Parathyroid adenoma (tissue), 2 donors: ENCODE measurements at regions not wholly inside any gene's neighbourhood (a gene's known extent, or its start where the extent isn't known, plus 50 kb on each side); places are given as distances from the start of the nearest gene placed in this dataset.
"Not testable (repeated sequence)": the region's sequence is repeated elsewhere in the genome, so short reads cannot be mapped to it uniquely, and the experiment has no call there.

ENCODE experiments used
- H2AFZ ChIP-seq: fragments of 300-600 bp; sonication (generic); one replicate; pipeline ENCODE4 v1.7.0; 2017; ENCODE audit warnings: antibody characterized with exemption, mild to moderate bottlenecking
- H3K27ac ChIP-seq: fragments of 300-600 bp; sonication (generic); one replicate; pipeline ENCODE4 v1.7.0; 2017
- H3K27me3 ChIP-seq: fragments of 300-600 bp; sonication (generic); one replicate; pipeline ENCODE4 v1.7.0; 2017; ENCODE audit warnings: low read length; ENCODE audit not compliant: control insufficient read depth, insufficient read depth
- H3K36me3 ChIP-seq: fragments of 300-600 bp; sonication (generic); one replicate; pipeline ENCODE4 v1.7.0; 2017; ENCODE audit warnings: low read length; ENCODE audit not compliant: control insufficient read depth, insufficient read depth
- H3K4me1 ChIP-seq: fragments of 300-600 bp; sonication (generic); one replicate; pipeline ENCODE4 v1.7.0; 2017; ENCODE audit warnings: control low read depth
- H3K4me2 ChIP-seq: fragments of 300-600 bp; sonication (generic); one replicate; pipeline ENCODE4 v1.7.0; 2017; ENCODE audit warnings: low read length
- H3K4me3 ChIP-seq: fragments of 300-600 bp; sonication (generic); one replicate; pipeline ENCODE4 v1.7.0; 2017; ENCODE audit warnings: low read depth, low read length
- H3K79me2 ChIP-seq: fragments of 300-600 bp; sonication (generic); one replicate; pipeline ENCODE4 v1.7.0; 2017; ENCODE audit warnings: control low read depth
- H3K9ac ChIP-seq: fragments of 300-600 bp; sonication (generic); one replicate; pipeline ENCODE4 v1.7.0; 2017; ENCODE audit warnings: mild to moderate bottlenecking
- H3K9me3 ChIP-seq: fragments of 300-600 bp; sonication (generic); one replicate; pipeline ENCODE4 v1.7.0; 2017; ENCODE audit warnings: low read length; ENCODE audit not compliant: control insufficient read depth
- TF ChIP-seq, protein P1 (sequence below): fragments of 300-600 bp; sonication (generic); IDR thresholded peaks from one replicate; pipeline ENCODE4 v1.7.0; 2017; ENCODE audit warnings: antibody characterized with exemption, mild to moderate bottlenecking
- donor health status: primary hyperparathyroidism.

DNA sequence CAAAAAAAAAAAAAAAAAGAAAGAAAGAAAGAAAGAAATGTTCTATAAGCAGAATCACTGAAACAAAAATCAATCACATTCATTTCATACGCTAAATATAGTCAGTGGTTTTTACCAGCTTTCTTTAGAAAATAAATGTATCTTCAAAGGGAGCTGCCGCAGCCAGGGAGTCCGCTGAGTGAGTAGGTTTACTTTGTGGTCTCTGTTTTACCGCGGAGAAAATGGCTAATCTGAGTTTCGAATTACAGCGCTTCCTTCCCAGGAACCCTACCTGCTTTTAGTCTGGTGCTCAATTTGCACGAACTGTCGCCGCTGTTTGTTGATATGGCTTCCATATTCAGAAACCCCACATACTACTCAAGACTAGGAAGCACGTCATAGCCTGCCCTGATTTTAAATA, 102.4 kb downstream of the TFAP2A start:
- Histone ChIP-seq H3K79me2 (no peaks in the 10 kb centered on the region), H3K36me3 (no peaks in the 10 kb centered on the region), H2AFZ (no peak overlapping the region), H3K4me1 (peaks cover 31% of the 10 kb centered on the region), H3K4me3 (no peak overlapping the region), H3K4me2 (no peak overlapping the region), H3K9me3 (no peaks in the 10 kb centered on the region), H3K9ac (no peak overlapping the region), H3K27ac (no peak overlapping the region), H3K27me3 (no peaks in the 10 kb centered on the region)
- TF ChIP-seq, protein P1, sequence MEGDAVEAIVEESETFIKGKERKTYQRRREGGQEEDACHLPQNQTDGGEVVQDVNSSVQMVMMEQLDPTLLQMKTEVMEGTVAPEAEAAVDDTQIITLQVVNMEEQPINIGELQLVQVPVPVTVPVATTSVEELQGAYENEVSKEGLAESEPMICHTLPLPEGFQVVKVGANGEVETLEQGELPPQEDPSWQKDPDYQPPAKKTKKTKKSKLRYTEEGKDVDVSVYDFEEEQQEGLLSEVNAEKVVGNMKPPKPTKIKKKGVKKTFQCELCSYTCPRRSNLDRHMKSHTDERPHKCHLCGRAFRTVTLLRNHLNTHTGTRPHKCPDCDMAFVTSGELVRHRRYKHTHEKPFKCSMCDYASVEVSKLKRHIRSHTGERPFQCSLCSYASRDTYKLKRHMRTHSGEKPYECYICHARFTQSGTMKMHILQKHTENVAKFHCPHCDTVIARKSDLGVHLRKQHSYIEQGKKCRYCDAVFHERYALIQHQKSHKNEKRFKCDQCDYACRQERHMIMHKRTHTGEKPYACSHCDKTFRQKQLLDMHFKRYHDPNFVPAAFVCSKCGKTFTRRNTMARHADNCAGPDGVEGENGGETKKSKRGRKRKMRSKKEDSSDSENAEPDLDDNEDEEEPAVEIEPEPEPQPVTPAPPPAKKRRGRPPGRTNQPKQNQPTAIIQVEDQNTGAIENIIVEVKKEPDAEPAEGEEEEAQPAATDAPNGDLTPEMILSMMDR = no peak

GRCh38 chr6:10311546-10312405, 103.1 kb downstream of the TFAP2A start:
- H3K9me3 ChIP-seq, H3K4me2 ChIP-seq, H3K27me3 ChIP-seq, H3K27ac ChIP-seq, H3K9ac ChIP-seq, H3K36me3 ChIP-seq, H2AFZ ChIP-seq, H3K4me3 ChIP-seq, H3K79me2 ChIP-seq: not testable (repeated sequence)
- peaks cover 31% of the 10 kb centered on the region for H3K4me1 ChIP-seq

GRCh38 chr6:10310826-10311225, 104.0 kb downstream of the TFAP2A start:
- Histone ChIP-seq H3K36me3 (no peaks in the 10 kb centered on the region), H3K4me3 (no peak overlapping the region), H3K4me1 (peaks cover 22% of the 10 kb centered on the region), H3K79me2 (no peaks in the 10 kb centered on the region), H3K27me3 (no peaks in the 10 kb centered on the region), H3K9me3 (no peaks in the 10 kb centered on the region), H3K4me2 (no peak overlapping the region), H2AFZ (no peak overlapping the region), H3K9ac (no peak overlapping the region), H3K27ac (no peak overlapping the region)
- TF ChIP-seq, protein P1 = no peak

DNA sequence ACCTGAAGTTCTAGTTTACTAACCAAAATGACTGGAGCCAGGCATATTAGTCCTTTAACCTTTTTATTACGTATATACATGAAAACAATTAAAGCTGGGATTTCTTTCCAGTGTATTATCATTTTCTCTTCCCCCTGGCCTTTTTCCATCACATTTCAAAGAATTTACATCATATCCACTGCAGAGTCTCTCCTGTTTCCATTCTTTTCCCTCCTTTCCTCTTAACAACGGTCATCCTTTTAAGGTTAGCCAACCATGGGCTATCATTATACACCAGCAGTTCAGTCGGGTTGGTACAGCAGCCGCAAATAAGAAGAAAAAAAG, 104.6 kb downstream of the TFAP2A start:
- H3K36me3 ChIP-seq = no peaks in the 10 kb centered on the region
- H3K9me3 ChIP-seq = no peaks in the 10 kb centered on the region
- H3K4me2 ChIP-seq = no peak overlapping the region
- H3K27me3 ChIP-seq = no peaks in the 10 kb centered on the region
- H3K79me2 ChIP-seq = no peaks in the 10 kb centered on the region
- H3K9ac ChIP-seq = no peak overlapping the region
- H3K4me3 ChIP-seq = no peak overlapping the region
- H3K27ac ChIP-seq = no peak overlapping the region
- peaks cover 16% of the 10 kb centered on the region for H3K4me1 ChIP-seq
- TF ChIP-seq, protein P1 = no peak
- no peak overlapping the region for H2AFZ ChIP-seq

GRCh38 chr6:10309457-10310329, 105.2 kb downstream of the TFAP2A start:
- TF ChIP-seq, protein P1 = no peak
- no peak overlapping the region for H2AFZ ChIP-seq
- no peaks in the 10 kb centered on the region for H3K79me2 ChIP-seq
- H3K4me3 ChIP-seq = no peak overlapping the region
- H3K27me3 ChIP-seq = no peaks in the 10 kb centered on the region
- H3K4me1 ChIP-seq = peaks cover 10% of the 10 kb centered on the region
- H3K4me2 ChIP-seq = no peak overlapping the region
- H3K36me3 ChIP-seq = no peaks in the 10 kb centered on the region
- no peak overlapping the region for H3K9ac ChIP-seq
- H3K27ac ChIP-seq = no peak overlapping the region
- H3K9me3 ChIP-seq = no peaks in the 10 kb centered on the region
